Mesenchymal stem cell (in vitro differentiated cells and primary cell): ENCODE measurements at regions not wholly inside any gene's neighbourhood (a gene's known extent, or its start where the extent isn't known, plus 50 kb on each side); places are given as distances from the start of the nearest gene placed in this dataset.

Experiments
- DNase-seq: peaks from one replicate; pipeline ENCODE4 v3.0.0-alpha.2; 2013
- H2AFZ ChIP-seq: one replicate; pipeline ENCODE4 v1.6.1; 2013; ENCODE audit warnings: low read depth, mild to moderate bottlenecking, control low read depth, inconsistent platforms, low read length, moderate library complexity
- H2AK5ac ChIP-seq: 2 replicates; pipeline ENCODE4 v1.6.1; 2013; ENCODE audit warnings: low read length, moderate library complexity, mild to moderate bottlenecking, inconsistent platforms; ENCODE audit not compliant: severe bottlenecking
- H2BK120ac ChIP-seq: one replicate; pipeline ENCODE4 v1.6.1; 2013; ENCODE audit warnings: low read depth, mild to moderate bottlenecking, inconsistent platforms, low read length, moderate library complexity
- H2BK12ac ChIP-seq, 2 experiments: one replicate each; pipeline ENCODE4 v1.6.1; 2013; ENCODE audit warnings: inconsistent platforms in 2 of 2, low read length in 2 of 2, mild to moderate bottlenecking in 2 of 2, moderate library complexity in 2 of 2, control low read depth in 1 of 2
- H2BK15ac ChIP-seq: one replicate; pipeline ENCODE4 v1.6.1; 2013; ENCODE audit warnings: mild to moderate bottlenecking, low read depth, inconsistent platforms; ENCODE audit not compliant: poor library complexity, severe bottlenecking
- H2BK5ac ChIP-seq: 2 replicates; pipeline ENCODE4 v1.6.1; 2013; ENCODE audit warnings: low read depth, mild to moderate bottlenecking, low read length, control low read depth, inconsistent platforms; ENCODE audit not compliant: poor library complexity, severe bottlenecking
- H3K14ac ChIP-seq, 2 experiments: one replicate each; pipeline ENCODE4 v1.6.1; 2013; ENCODE audit warnings: inconsistent platforms in 2 of 2, low read length in 2 of 2, control low read depth in 1 of 2, mild to moderate bottlenecking in 1 of 2, moderate library complexity in 1 of 2
- H3K18ac ChIP-seq, 2 experiments: one replicate each; pipeline ENCODE4 v1.6.1; 2013; ENCODE audit warnings: inconsistent platforms in 2 of 2, low read length in 2 of 2, control low read depth in 1 of 2, low read depth in 1 of 2, mild to moderate bottlenecking in 1 of 2
- H3K23ac ChIP-seq, 2 experiments: one replicate each; pipeline ENCODE4 v1.6.1; 2013; ENCODE audit warnings: inconsistent platforms in 2 of 2, low read length in 2 of 2, mild to moderate bottlenecking in 2 of 2, moderate library complexity in 2 of 2, control low read depth in 1 of 2
- H3K27ac ChIP-seq: 2 replicates; pipeline ENCODE4 v1.5.1; 2013; ENCODE audit warnings: mild to moderate bottlenecking, moderate library complexity, low read length, control low read depth, inconsistent platforms; ENCODE audit not compliant: poor library complexity, severe bottlenecking
- H3K27me3 ChIP-seq, 2 experiments: 2 replicates each; pipeline versions ENCODE4 v1.6.1 to v1.7.0; 2013; ENCODE audit warnings: low read length in 2 of 2, mild to moderate bottlenecking in 2 of 2, moderate library complexity in 2 of 2, control low read depth in 1 of 2, inconsistent platforms in 1 of 2; ENCODE audit not compliant: control insufficient read depth in 1 of 2, insufficient read depth in 1 of 2
- H3K36me3 ChIP-seq, 2 experiments: 2 replicates each; pipeline versions ENCODE4 v1.6.1 to v1.7.0; 2013; ENCODE audit warnings: low read length in 2 of 2, control low read depth in 1 of 2, inconsistent platforms in 1 of 2, low read depth in 1 of 2, mild to moderate bottlenecking in 1 of 2; ENCODE audit not compliant: insufficient read depth in 2 of 2, control insufficient read depth in 1 of 2
- H3K4ac ChIP-seq, 2 experiments: one replicate each; pipeline ENCODE4 v1.6.1; 2013; ENCODE audit warnings: inconsistent platforms in 2 of 2, low read length in 2 of 2, mild to moderate bottlenecking in 2 of 2, moderate library complexity in 2 of 2, control low read depth in 1 of 2, low read depth in 1 of 2
- H3K4me1 ChIP-seq: 2 replicates; pipeline ENCODE4 v1.6.1; 2013; ENCODE audit warnings: low read depth, low read length, control low read depth; ENCODE audit not compliant: control insufficient read depth, insufficient read depth
- H3K4me2 ChIP-seq: 2 replicates; pipeline ENCODE4 v1.6.1; 2013; ENCODE audit warnings: low read length, mild to moderate bottlenecking, inconsistent platforms; ENCODE audit not compliant: poor library complexity, severe bottlenecking
- H3K4me3 ChIP-seq, 2 experiments: 2 replicates each; pipeline versions ENCODE4 v1.5.1 to v1.7.0; 2013; ENCODE audit warnings: low read length in 2 of 2, mild to moderate bottlenecking in 2 of 2, control low read depth in 1 of 2, low read depth in 1 of 2; ENCODE audit not compliant: insufficient read depth in 1 of 2
- H3K79me1 ChIP-seq: replicated peaks from 2 replicates; pipeline ENCODE4 v1.6.1; 2013; ENCODE audit warnings: mild to moderate bottlenecking, control low read depth, low read length, inconsistent platforms; ENCODE audit not compliant: poor library complexity, severe bottlenecking
- H3K9ac ChIP-seq: 2 replicates; pipeline ENCODE4 v1.7.0; 2013; ENCODE audit warnings: mild to moderate bottlenecking, low read length, moderate library complexity
- H3K9me3 ChIP-seq: 2 replicates; pipeline ENCODE4 v1.7.0; 2013; ENCODE audit warnings: mild to moderate bottlenecking, low read length; ENCODE audit not compliant: control insufficient read depth
- H4K8ac ChIP-seq: one replicate; pipeline ENCODE4 v1.6.1; 2013; ENCODE audit warnings: inconsistent platforms, mild to moderate bottlenecking, low read length, moderate library complexity
- H4K91ac ChIP-seq: one replicate; pipeline ENCODE4 v1.6.1; 2013; ENCODE audit warnings: mild to moderate bottlenecking, low read length, inconsistent platforms
- WGBS: methylation state at CpG from one replicate; pipeline ENCODE4 v1.1.7; 2013; ENCODE audit warnings: mixed read lengths; 5-methylcytosine and 5-hydroxymethylcytosine counted together

DNA sequence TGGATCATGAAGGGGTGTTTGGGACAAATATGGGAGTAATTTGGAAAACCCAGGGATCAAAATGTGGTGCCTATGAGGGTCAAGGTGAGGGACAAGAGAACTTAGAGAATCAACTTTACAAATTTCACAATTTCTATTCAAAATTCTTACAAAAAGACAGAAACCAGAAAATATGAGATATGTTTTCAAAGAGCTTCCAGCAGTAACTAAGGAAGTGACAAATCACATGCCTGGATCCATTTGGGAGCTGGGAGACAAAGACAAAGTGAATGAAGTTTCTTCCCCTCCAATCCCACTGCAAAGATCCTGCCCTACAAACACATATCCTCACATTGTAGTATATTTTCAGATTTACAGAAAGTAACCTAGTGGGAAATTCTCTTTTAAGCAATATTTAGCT is 235.0 kb upstream of the VLDLR start:
- H3K27ac ChIP-seq = no peak overlapping the region
- no peaks in the 10 kb centered on the region for H3K9me3 ChIP-seq
- H3K18ac ChIP-seq = no peak overlapping the region
- H3K4me1 ChIP-seq = no peaks in the 10 kb centered on the region
- no peak overlapping the region for H4K8ac ChIP-seq
- no peak overlapping the region for H3K4me2 ChIP-seq
- no peaks in the 10 kb centered on the region for H3K36me3 ChIP-seq
- no peaks in the 10 kb centered on the region for H3K79me1 ChIP-seq
- H4K91ac ChIP-seq = no peak overlapping the region
- H3K4me3 ChIP-seq = no peak overlapping the region
- no peak overlapping the region for H3K4ac ChIP-seq
- H2AK5ac ChIP-seq = no peak overlapping the region
- no peak overlapping the region for H2AFZ ChIP-seq
- H2BK5ac ChIP-seq = no peak overlapping the region
- no peak overlapping the region for H2BK12ac ChIP-seq
- H3K9ac ChIP-seq = peak overlapping the region; percentile 41
- H2BK120ac ChIP-seq = no peak overlapping the region
- no peaks in the 10 kb centered on the region for H3K27me3 ChIP-seq
- no peak overlapping the region for H2BK15ac ChIP-seq
- H3K14ac ChIP-seq = no peak overlapping the region
- H3K23ac ChIP-seq = no peak overlapping the region
- DNase-seq = no peak

DNA sequence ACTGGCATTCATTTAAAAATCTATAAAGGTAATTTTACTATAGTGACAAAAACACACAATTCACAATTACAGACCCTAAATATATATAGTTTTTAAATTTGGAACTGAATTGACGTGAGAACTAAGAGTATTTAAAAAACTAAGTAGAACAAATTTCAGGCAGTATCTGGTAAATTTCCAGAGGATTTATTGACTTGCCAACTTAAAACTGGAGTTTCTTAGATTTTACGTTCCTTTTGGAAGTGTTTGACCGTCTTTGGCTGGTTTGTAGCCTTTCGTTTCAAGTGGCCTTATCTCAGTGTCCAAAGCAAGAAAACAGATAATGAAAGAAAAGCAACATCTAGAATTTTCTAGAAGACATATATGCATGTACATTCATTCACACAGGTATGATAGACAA is 234.4 kb upstream of the VLDLR start:
- no peak overlapping the region for H4K8ac ChIP-seq
- no peak overlapping the region for H3K18ac ChIP-seq
- no peaks in the 10 kb centered on the region for H3K36me3 ChIP-seq
- no peaks in the 10 kb centered on the region for H3K79me1 ChIP-seq
- H3K9me3 ChIP-seq = no peaks in the 10 kb centered on the region
- no peak overlapping the region for H3K27ac ChIP-seq
- no peak overlapping the region for H2BK15ac ChIP-seq
- no peak overlapping the region for H2AK5ac ChIP-seq
- no peak overlapping the region for H3K4me2 ChIP-seq
- no peak overlapping the region for H2BK120ac ChIP-seq
- H3K27me3 ChIP-seq = no peaks in the 10 kb centered on the region
- H3K4me1 ChIP-seq = no peaks in the 10 kb centered on the region
- no peak overlapping the region for H3K23ac ChIP-seq
- no peak for DNase-seq
- H2BK5ac ChIP-seq = no peak overlapping the region
- WGBS = 88% methylated on average over 2 of the region's 4 CpGs
- H3K4me3 ChIP-seq = no peak overlapping the region
- H3K4ac ChIP-seq = no peak overlapping the region
- no peak overlapping the region for H3K9ac ChIP-seq
- no peak overlapping the region for H3K14ac ChIP-seq
- no peak overlapping the region for H4K91ac ChIP-seq
- no peak overlapping the region for H2BK12ac ChIP-seq
- H2AFZ ChIP-seq = no peak overlapping the region

DNA sequence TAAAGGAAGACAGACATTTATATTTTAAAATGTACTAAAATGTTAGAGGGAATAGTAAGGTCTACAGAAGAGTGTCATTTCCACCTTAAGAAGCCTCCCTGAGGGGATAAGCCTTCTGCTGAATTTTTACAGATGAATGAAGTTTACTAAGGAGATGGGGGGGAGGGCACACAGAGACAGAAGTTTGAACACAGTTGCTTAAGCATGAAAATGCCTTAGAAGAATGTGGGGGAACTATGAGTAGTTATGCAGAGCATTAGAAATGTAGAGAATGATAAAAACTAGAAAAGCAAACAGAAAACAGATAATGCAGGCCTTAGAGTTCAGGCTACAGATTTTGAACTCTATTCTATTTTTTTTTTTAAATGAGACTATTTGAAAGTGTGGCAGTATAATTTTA is 232.2 kb upstream of the VLDLR start:
- Histone ChIP-seq H3K4me2 (no peak overlapping the region), H3K4ac (no peak overlapping the region), H2BK12ac (no peak overlapping the region), H3K27me3 (no peaks in the 10 kb centered on the region), H3K23ac (no peak overlapping the region), H3K18ac (no peak overlapping the region), H3K27ac (no peak overlapping the region), H2BK15ac (no peak overlapping the region), H3K4me1 (no peaks in the 10 kb centered on the region), H3K36me3 (no peaks in the 10 kb centered on the region), H4K91ac (no peak overlapping the region), H2BK5ac (no peak overlapping the region), H2BK120ac (no peak overlapping the region), H3K9me3 (no peaks in the 10 kb centered on the region), H4K8ac (no peak overlapping the region), H3K9ac (no peak overlapping the region), H3K79me1 (no peaks in the 10 kb centered on the region), H3K14ac (no peak overlapping the region), H2AK5ac (no peak overlapping the region), H2AFZ (no peak overlapping the region), H3K4me3 (no peak overlapping the region)
- DNase-seq = no peak

DNA sequence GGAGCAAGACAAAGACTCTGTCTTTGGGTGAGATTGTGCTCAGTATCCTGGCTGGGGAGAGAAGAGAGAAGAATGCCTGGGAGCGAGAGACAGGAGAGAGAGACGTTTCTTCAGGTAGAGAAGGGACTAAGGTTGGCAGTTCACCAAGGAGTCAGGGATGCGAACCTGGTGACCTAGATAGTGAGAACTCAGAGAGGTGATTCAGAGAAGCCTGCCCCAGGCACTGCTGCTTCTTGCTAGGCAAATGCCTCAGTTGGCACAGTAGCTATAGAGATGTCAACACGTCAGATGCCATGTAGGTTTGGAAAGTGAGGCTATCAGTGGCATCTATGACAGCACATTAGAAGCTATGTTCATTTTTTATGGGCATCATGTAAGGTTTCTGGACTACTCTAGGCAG is 231.6 kb upstream of the VLDLR start:
- Histone ChIP-seq H3K4me2 (no peak overlapping the region), H4K8ac (no peak overlapping the region), H3K4me3 (no peak overlapping the region), H3K27me3 (no peaks in the 10 kb centered on the region), H2AFZ (no peak overlapping the region), H3K27ac (no peak overlapping the region), H2BK5ac (no peak overlapping the region), H3K9me3 (no peaks in the 10 kb centered on the region), H2BK12ac (no peak overlapping the region), H3K18ac (no peak overlapping the region), H3K14ac (no peak overlapping the region), H3K36me3 (no peaks in the 10 kb centered on the region), H3K23ac (no peak overlapping the region), H3K79me1 (no peaks in the 10 kb centered on the region), H2BK120ac (no peak overlapping the region), H3K9ac (no peak overlapping the region), H2BK15ac (no peak overlapping the region), H3K4me1 (no peaks in the 10 kb centered on the region), H3K4ac (no peak overlapping the region), H4K91ac (no peak overlapping the region), H2AK5ac (no peak overlapping the region)
- WGBS = 77% methylated on average over 4 of the region's 4 CpGs
- no peak for DNase-seq
